HG03280 (cell line): ENCODE measurements at regions not wholly inside any gene's neighbourhood (a gene's known extent, or its start where the extent isn't known, plus 50 kb on each side); places are given as distances from the start of the nearest gene placed in this dataset.
A peak's percentile ranks its signal among the peaks of the same experiment; 100 is the strongest.

Experiments used
- ATAC-seq: cut with Tn5 transposase; IDR thresholded peaks from one replicate; pipeline ENCODE4 v1.9.1; 2021; ENCODE audit warnings: mild to moderate bottlenecking, moderate library complexity; ENCODE audit not compliant: unreplicated experiment

- no peak for ATAC-seq
These were observed 63.7 kb downstream of the SPCS3 start for GRCh38 chr4:176383273-176384077.

- ATAC-seq: no peak
These were observed 65.8 kb downstream of the SPCS3 start for GRCh38 chr4:176385601-176386000.

- no peak for ATAC-seq
These were observed 67.8 kb downstream of the SPCS3 start for GRCh38 chr4:176387571-176387970.

- ATAC-seq: no peak
These were observed 73.7 kb downstream of the SPCS3 start for GRCh38 chr4:176393306-176394013.

GRCh38 chr4:176400816-176401461 lies 81.2 kb downstream of the SPCS3 start:
- ATAC-seq: no peak

- no peak for ATAC-seq
These were observed 84.9 kb downstream of the SPCS3 start for GRCh38 chr4:176404621-176405020.

- no peak for ATAC-seq
These were observed 86.5 kb downstream of the SPCS3 start for GRCh38 chr4:176406297-176406696.

- ATAC-seq: no peak
These were observed 87.0 kb downstream of the SPCS3 start for GRCh38 chr4:176406736-176407135.

GRCh38 chr4:176409627-176410026 lies 89.9 kb downstream of the SPCS3 start:
- no peak for ATAC-seq

- ATAC-seq: peak; percentile 73
These were observed 93.4 kb downstream of the SPCS3 start for GRCh38 chr4:176413171-176413570.

- ATAC-seq: no peak
These were observed 102.2 kb downstream of the SPCS3 start for GRCh38 chr4:176422001-176422400.

- ATAC-seq: no peak
These were observed 102.7 kb downstream of the SPCS3 start for GRCh38 chr4:176422511-176422910.

GRCh38 chr4:176425035-176425434 lies 105.3 kb downstream of the SPCS3 start:
- no peak for ATAC-seq

GRCh38 chr4:176432811-176433540 lies 113.2 kb downstream of the SPCS3 start:
- no peak for ATAC-seq

- ATAC-seq: no peak
These were observed 114.2 kb downstream of the SPCS3 start for GRCh38 chr4:176433983-176434382.

GRCh38 chr4:176435901-176436292 lies 116.1 kb downstream of the SPCS3 start:
- ATAC-seq: no peak

- peak; percentile 47 for ATAC-seq
These were observed 116.7 kb downstream of the SPCS3 start for GRCh38 chr4:176436293-176436973.

GRCh38 chr4:176437756-176438155 lies 118.0 kb downstream of the SPCS3 start:
- no peak for ATAC-seq

- ATAC-seq: no peak
These were observed 118.6 kb downstream of the SPCS3 start for GRCh38 chr4:176438401-176438800.

- no peak for ATAC-seq
These were observed 119.8 kb downstream of the SPCS3 start for GRCh38 chr4:176439611-176440010.

- no peak for ATAC-seq
These were observed 120.9 kb downstream of the SPCS3 start for GRCh38 chr4:176440698-176441097.
